A549 (cell line): ENCODE measurements at regions not wholly inside any gene's neighbourhood (a gene's known extent, or its start where the extent isn't known, plus 50 kb on each side); places are given as distances from the start of the nearest gene placed in this dataset.
"Not testable (repeated sequence)": the region's sequence is repeated elsewhere in the genome, so short reads cannot be mapped to it uniquely, and the experiment has no call there.

Experiments
- ATAC-seq, 2 experiments: fragments of 200-7000 bp in 1 of 2; fragments of >200 bp in 1 of 2; cut with Nextera tagmentation in 1 of 2; cut with Tn5 transposase in 1 of 2; 3 replicates each; pipeline versions ENCODE4 v1.8.0 to v1.9.1; 2018 to 2020; ENCODE audit warnings: mild to moderate bottlenecking in 1 of 2, moderate library complexity in 1 of 2
- CTCF ChIA-PET: fragments of 300-600 bp; sonication (Branson Sonifier 250); formaldehyde crosslinking; extraction: SDS; loops from one replicate; lab custom pipeline; 2021; ENCODE audit warnings: antibody characterized with exemption, inconsistent platforms; lab: Yijun Ruan, JAX
- POLR2A ChIA-PET: fragments of 350-600 bp; formaldehyde crosslinking; extraction: SDS; loops from one replicate; lab custom pipeline; 2021; ENCODE audit warnings: antibody characterized with exemption, inconsistent platforms; lab: Yijun Ruan, JAX
- DNase-seq, 2 experiments: peaks; one replicate each; pipeline versions ENCODE4 v3.0.0 to v3.0.0-alpha.2; 2011 to 2016; ENCODE audit warnings: low read depth in 1 of 2, low spot score in 1 of 2
- FAIRE-seq: peaks from 2 replicates; lab custom pipeline; 2011; peaks lifted over from hg19 to GRCh38; lab: Jason Lieb, UNC
- H3K27ac ChIP-seq, 2 experiments: fragments of >200 bp; sonication (Bioruptor Twin); formaldehyde crosslinking; 3 replicates each; pipeline ENCODE4 v1.5.1; 2016 to 2017
- H3K4me1 ChIP-seq: fragments of >200 bp; sonication (Bioruptor Twin); formaldehyde crosslinking; 3 replicates; pipeline ENCODE4 v1.6.1; 2016
- H3K4me2 ChIP-seq: fragments of >200 bp; sonication (Bioruptor Twin); formaldehyde crosslinking; 3 replicates; pipeline ENCODE4 v1.6.1; 2016
- H3K4me3 ChIP-seq: fragments of >200 bp; sonication (Bioruptor Twin); formaldehyde crosslinking; 3 replicates; pipeline ENCODE4 v1.5.1; 2016
- H3K9me3 ChIP-seq: fragments of >200 bp; sonication (Bioruptor Twin); formaldehyde crosslinking; 3 replicates; pipeline ENCODE4 v1.6.1; 2016
- CEBPB ChIP-seq, 2 experiments: fragments of >200 bp in 1 of 2; sonication (Bioruptor Twin) in 1 of 2; formaldehyde crosslinking in 1 of 2; IDR thresholded peaks; 2 replicates each; pipeline ENCODE4 v1.6.1; 2012 to 2016
- CHD4 ChIP-seq: fragments of 200-600 bp; sonication (generic); IDR thresholded peaks from 2 replicates; pipeline ENCODE4 v1.6.1; 2016; ENCODE audit warnings: antibody characterized with exemption, mild to moderate bottlenecking, borderline replicate concordance
- EHF ChIP-seq: fragments of 250-450 bp; sonication (Bioruptor Pico); IDR thresholded peaks from 2 replicates; pipeline ENCODE4 v1.5.0; 2020; ENCODE audit warnings: mild to moderate bottlenecking
- EHMT2 ChIP-seq: fragments of 200-600 bp; sonication (generic); IDR thresholded peaks from 2 replicates; pipeline ENCODE4 v1.6.1; 2016; ENCODE audit warnings: antibody characterized with exemption, low read depth, mild to moderate bottlenecking, moderate library complexity
- ELK1 ChIP-seq: fragments of 150-350 bp; IDR thresholded peaks from 2 replicates; pipeline ENCODE4 v1.6.1; 2014; ENCODE audit warnings: low read depth, mild to moderate bottlenecking, low read length
- EP300 ChIP-seq, 2 experiments: fragments of >200 bp; sonication (Bioruptor Twin); formaldehyde crosslinking; IDR thresholded peaks; 2 replicates in 1 of 2; 3 replicates in 1 of 2; pipeline ENCODE4 v1.6.1; 2016 to 2017
- ESRRA ChIP-seq: fragments of 150-350 bp; IDR thresholded peaks from 2 replicates; pipeline ENCODE4 v1.6.1; 2014; ENCODE audit warnings: mild to moderate bottlenecking, low read length, borderline replicate concordance
- FOSB ChIP-seq: fragments of 250-450 bp; sonication (Bioruptor Pico); IDR thresholded peaks from 2 replicates; pipeline ENCODE4 v1.5.0; 2020; ENCODE audit warnings: mild to moderate bottlenecking, moderate library complexity
- FOXS1 ChIP-seq: fragments of 250-450 bp; sonication (Bioruptor Pico); IDR thresholded peaks from 2 replicates; pipeline ENCODE4 v1.5.0; 2020; ENCODE audit warnings: mild to moderate bottlenecking, moderate library complexity
- HDAC2 ChIP-seq: fragments of 200-600 bp; sonication (generic); IDR thresholded peaks from 2 replicates; pipeline ENCODE4 v1.6.1; 2016
- HEYL ChIP-seq: fragments of 250-450 bp; sonication (Bioruptor Pico); IDR thresholded peaks from 2 replicates; pipeline ENCODE4 v1.8.0; 2021; ENCODE audit warnings: mild to moderate bottlenecking, moderate library complexity
- HOXB5 ChIP-seq: fragments of 250-450 bp; sonication (Bioruptor Pico); IDR thresholded peaks from 2 replicates; pipeline ENCODE4 v1.5.0; 2020; ENCODE audit warnings: mild to moderate bottlenecking, moderate library complexity
- JUNB ChIP-seq: fragments of >200 bp; sonication (Bioruptor Twin); formaldehyde crosslinking; IDR thresholded peaks from 2 replicates; pipeline ENCODE4 v1.6.1; 2016
- MAFK ChIP-seq: fragments of 450-650 bp; IDR thresholded peaks from 2 replicates; pipeline ENCODE4 v1.6.1; 2014; ENCODE audit not compliant: partially characterized antibody
- MAX ChIP-seq: IDR thresholded peaks from 2 replicates; pipeline ENCODE4 v1.6.1; 2012
- MYC ChIP-seq: IDR thresholded peaks from 2 replicates; pipeline ENCODE4 v1.6.1; 2012; ENCODE audit warnings: mild to moderate bottlenecking, inconsistent platforms, low read length, improper control_type of control experiment, borderline replicate concordance
- NFE2L2 ChIP-seq: fragments of 150-350 bp; conservative IDR thresholded peaks from 2 replicates; pipeline ENCODE4 v1.6.1; 2014; ENCODE audit warnings: low read length
- NR3C1 ChIP-seq: fragments of >200 bp; sonication (Bioruptor Twin); formaldehyde crosslinking; IDR thresholded peaks from 3 replicates; pipeline ENCODE4 v1.6.1; 2017
- PHF8 ChIP-seq: fragments of 200-600 bp; sonication (generic); IDR thresholded peaks from 2 replicates; pipeline ENCODE4 v1.6.1; 2016; ENCODE audit warnings: low read depth, mild to moderate bottlenecking, antibody characterized with exemption, moderate library complexity, borderline replicate concordance
- RAD21 ChIP-seq, 2 experiments: fragments of >200 bp in 1 of 2; sonication (Bioruptor Twin) in 1 of 2; formaldehyde crosslinking in 1 of 2; IDR thresholded peaks in 1 of 2; conservative IDR thresholded peaks in 1 of 2; 2 replicates in 1 of 2; 3 replicates in 1 of 2; pipeline ENCODE4 v1.6.1; 2012 to 2018; ENCODE audit warnings: inconsistent platforms in 1 of 2
- RARB ChIP-seq: fragments of 250-450 bp; sonication (Bioruptor Pico); IDR thresholded peaks from 2 replicates; pipeline ENCODE4 v1.8.0; 2021; ENCODE audit warnings: mild to moderate bottlenecking, moderate library complexity
- RCOR1 ChIP-seq: fragments of 150-350 bp; IDR thresholded peaks from 2 replicates; pipeline ENCODE4 v1.6.1; 2014; ENCODE audit warnings: antibody characterized with exemption, low read length, low read depth
- RFX5 ChIP-seq: fragments of 450-650 bp; IDR thresholded peaks from 2 replicates; pipeline ENCODE4 v1.7.1; 2014; ENCODE audit warnings: antibody characterized with exemption, mild to moderate bottlenecking, moderate library complexity
- SMC3 ChIP-seq: fragments of >200 bp; sonication (Bioruptor Twin); formaldehyde crosslinking; IDR thresholded peaks from 3 replicates; pipeline ENCODE4 v1.6.1; 2018; ENCODE audit warnings: inconsistent platforms
- TFCP2L1 ChIP-seq: fragments of 250-450 bp; sonication (Bioruptor Pico); IDR thresholded peaks from 2 replicates; pipeline ENCODE4 v1.5.0; 2021; ENCODE audit warnings: mild to moderate bottlenecking
- ZC3H11A ChIP-seq: fragments of 450-650 bp; IDR thresholded peaks from 2 replicates; pipeline ENCODE4 v1.6.1; 2014; ENCODE audit warnings: antibody characterized with exemption, mild to moderate bottlenecking
- ZNF302 ChIP-seq: fragments of 250-450 bp; sonication (Bioruptor Pico); IDR thresholded peaks from 2 replicates; pipeline ENCODE4 v1.9.0; 2021; ENCODE audit warnings: inconsistent platforms, mild to moderate bottlenecking, moderate library complexity
- WGBS: methylation state at CpG from one replicate; pipeline ENCODE4 v1.1.6; 2017; ENCODE audit errors: missing lambda C conversion rate; 5-methylcytosine and 5-hydroxymethylcytosine counted together

GRCh38 chr18:32867330-32867729, 94.5 kb upstream of the KLHL14 start:
- TF ChIP-seq SMC3 = no peak
- TF ChIP-seq MAFK = no peak
- TF ChIP-seq EP300 (IDR thresholded peaks at IDR 0.05) = no peak
- TF ChIP-seq EHMT2 = no peak
- TF ChIP-seq HEYL (CRISPR knock-in tag) = no peak
- no peak for TF ChIP-seq RAD21 (conservative IDR thresholded peaks at IDR 0.05 in 1 of 2, IDR thresholded peaks at IDR 0.05 in 1 of 2)
- TF ChIP-seq NFE2L2 = no peak
- TF ChIP-seq PHF8 = no peak
- TF ChIP-seq CHD4 = no peak
- H3K27ac ChIP-seq = no peak overlapping the region
- 7% methylated on average over 6 of the region's 6 CpGs for WGBS
- H3K4me2 ChIP-seq = no peak overlapping the region
- no peaks in the 10 kb centered on the region for H3K4me1 ChIP-seq
- no peak overlapping the region for H3K4me3 ChIP-seq
- FAIRE-seq (no peak), ATAC-seq (no peak), DNase-seq (no peak)
- ChIA-PET POLR2A (no interaction called here), CTCF (no interaction called here)
- no peaks in the 10 kb centered on the region for H3K9me3 ChIP-seq

GRCh38 chr18:32862031-32862430, 89.2 kb upstream of the KLHL14 start:
- H3K9me3 ChIP-seq, POLR2A ChIA-PET, H3K27ac ChIP-seq, DNase-seq, ATAC-seq, FAIRE-seq, H3K4me3 ChIP-seq, CTCF ChIA-PET, H3K4me2 ChIP-seq, H3K4me1 ChIP-seq: not testable (repeated sequence)
- WGBS = no CpG with 5 or more reads among the region's 18 CpGs

- ATAC-seq = no peak
- H3K27ac ChIP-seq = no peak overlapping the region
- TF ChIP-seq EHF (CRISPR knock-in tag) (no peak), TFCP2L1 (CRISPR knock-in tag) (no peak), MAX (no peak)
- DNase-seq = no peak
- no peak for FAIRE-seq
- no peaks in the 10 kb centered on the region for H3K9me3 ChIP-seq
- POLR2A ChIA-PET = no interaction called here
- no peak overlapping the region for H3K4me2 ChIP-seq
- no peaks in the 10 kb centered on the region for H3K4me1 ChIP-seq
- CTCF ChIA-PET = interaction anchor here (0.6 kb wide), 1 partner anchor 42 kb away, joined by 4 read pairs; no protein-coding TSS in a partner anchor
- H3K4me3 ChIP-seq = no peak overlapping the region
These were observed 79.1 kb upstream of the KLHL14 start for GRCh38 chr18:32851936-32852335.

- TF ChIP-seq FOXS1 (CRISPR knock-in tag) (no peak), ELK1 (no peak), ZNF302 (CRISPR knock-in tag) (no peak), ZC3H11A (no peak), RFX5 (no peak), HEYL (CRISPR knock-in tag) (no peak), CEBPB (IDR thresholded peaks at IDR 0.05) (no peak), NR3C1 (no peak), HDAC2 (no peak), MYC (no peak), FOSB (CRISPR knock-in tag) (no peak), JUNB (no peak), ESRRA (no peak), RARB (CRISPR knock-in tag) (no peak), HOXB5 (CRISPR knock-in tag) (no peak), RCOR1 (no peak)
- Histone ChIP-seq H3K4me3 (no peak overlapping the region), H3K9me3 (no peaks in the 10 kb centered on the region), H3K4me2 (no peak overlapping the region), H3K27ac (no peak overlapping the region), H3K4me1 (no peaks in the 10 kb centered on the region)
- DNase-seq (no peak), ATAC-seq (no peak), FAIRE-seq (no peak)
- WGBS = 0% methylated on average over 1 of the region's 1 CpG
- ChIA-PET CTCF (no interaction called here), POLR2A (no interaction called here)
These were observed 76.0 kb upstream of the KLHL14 start for GRCh38 chr18:32848826-32849225.
